Adrenal gland (tissue), 9 donors: ENCODE measurements at regions not wholly inside any gene's neighbourhood (a gene's known extent, or its start where the extent isn't known, plus 50 kb on each side); places are given as distances from the start of the nearest gene placed in this dataset.
"Not testable (repeated sequence)": the region's sequence is repeated elsewhere in the genome, so short reads cannot be mapped to it uniquely, and the experiment has no call there.

Experiments
- DNase-seq, 7 donors: peaks; one replicate each; pipeline ENCODE4 v3.0.0-alpha.2; 2019 to 2020
- H3K27ac ChIP-seq, 5 donors: fragments of 200-600 bp; sonication (generic) in 4 of 5; 1 replicate in 3 of 5; 2 replicates in 2 of 5; pipeline versions ENCODE4 v1.5.1 to v1.8.0; 2016 to 2020; ENCODE audit warnings: mild to moderate bottlenecking in 1 of 5
- H3K27me3 ChIP-seq: fragments of 200-600 bp; 2 replicates; pipeline ENCODE4 v1.8.0; 2021
- H3K36me3 ChIP-seq, 2 donors: fragments of 200-600 bp; replicated peaks in 1 of 2; 1 replicate in 1 of 2; 2 replicates in 1 of 2; pipeline versions ENCODE4 v1.5.1 to v1.8.0; 2018 to 2022
- H3K4me1 ChIP-seq, 2 donors: fragments of 200-600 bp; replicated peaks in 1 of 2; 1 replicate in 1 of 2; 2 replicates in 1 of 2; pipeline versions ENCODE4 v1.5.1 to v1.8.0; 2018 to 2021
- H3K4me3 ChIP-seq, 4 donors: fragments of 200-600 bp; sonication (generic) in 3 of 4; one replicate each; pipeline ENCODE4 v1.5.1; 2016 to 2018
- H3K9me3 ChIP-seq, 3 donors: fragments of 200-600 bp; sonication (generic) in 1 of 3; replicated peaks in 1 of 3; 1 replicate in 2 of 3; 2 replicates in 1 of 3; pipeline versions ENCODE4 v1.5.1 to v1.8.0; 2016 to 2021
- WGBS, 4 donors: extraction: QIAGEN DNeasy Blood & Tissue Kit in 2 of 4; methylation state at CpG; one replicate each; pipeline versions ENCODE4 v1.1.5 to v1.1.7; 2013 to 2017; 5-methylcytosine and 5-hydroxymethylcytosine counted together
- intact Hi-C, 2 donors: fragments of 100-400 bp; cut with DNase I; formaldehyde crosslinking; loops; one replicate each; pipeline versions ENCODE4 v1.14.1 to v1.15.0; 2022 to 2023
- microRNA-seq, 3 donors: library from miRNA; unstranded; fragments of <30 nt; microRNA quantifications; one replicate each; pipeline ENCODE4, GENCODE V29; 2017 to 2020
- small RNA-seq, 2 donors: library from RNA; depleted of rRNA; stranded (forward); fragments of <200 nt; gene quantifications; one replicate each; pipeline ENCODE3, GENCODE V24; 2016
- donor health status: healthy with polysubstance abuse.
- donor health status: Bipolar disorder and iron deficiency.
- donor health status: DM: yes; HTN: yes; CAD: no.
- donor health status: DM: no; HTN: no; CAD: no.
- donor health status: DM: no; HTN: no; CAD: no.

- H3K27me3 ChIP-seq, H3K4me1 ChIP-seq, H3K27ac ChIP-seq, H3K36me3 ChIP-seq, H3K9me3 ChIP-seq, DNase-seq, intact Hi-C loops, H3K4me3 ChIP-seq: not testable (repeated sequence)
- WGBS, 4 donors = 74 to 75% methylated on average over 7 of the region's 15 CpGs; no CpG with 5 or more reads in 2 of the 4 donors
Measured at GRCh38 chr16:21542491-21543124, 56.8 kb upstream of the METTL9 start.

GRCh38 chr16:21543151-21543836 is 56.1 kb upstream of the METTL9 start:
- H3K4me3 ChIP-seq, intact Hi-C loops, H3K36me3 ChIP-seq, H3K27ac ChIP-seq, H3K4me1 ChIP-seq, H3K27me3 ChIP-seq, H3K9me3 ChIP-seq: not testable (repeated sequence)
- WGBS, 4 donors = 68 to 80% (median 71%) methylated on average over 9 to 12 of the region's 12 CpGs
- DNase-seq = peak in 1 of 7 donors; percentile 19

GRCh38 chr16:21545664-21546326 is 53.6 kb upstream of the METTL9 start:
- H3K4me3 ChIP-seq, H3K27me3 ChIP-seq, H3K36me3 ChIP-seq, intact Hi-C loops, H3K9me3 ChIP-seq, DNase-seq, H3K27ac ChIP-seq, H3K4me1 ChIP-seq: not testable (repeated sequence)
- 64 to 70% (median 67%) methylated on average over 27 to 30 of the region's 30 CpGs for WGBS, 4 donors

GRCh38 chr16:21549396-21549795 is 50.0 kb upstream of the METTL9 start:
- H3K36me3 ChIP-seq, DNase-seq, intact Hi-C loops, H3K27me3 ChIP-seq, H3K27ac ChIP-seq, H3K4me1 ChIP-seq, H3K4me3 ChIP-seq, H3K9me3 ChIP-seq: not testable (repeated sequence)
- 89 to 91% (median 90%) methylated on average over 6 to 7 of the region's 7 CpGs for WGBS, 4 donors

Small RNA genes in the stretch of these regions (microRNA-seq; reads per million reads assigned to microRNA genes)
- 0 reads per million in 3 donors for gene MIR3680-1

Small RNA genes in the stretch of these regions (small RNA-seq; reads per million reads assigned to genes)
- gene MIR3680-1 = 0 reads per million in 2 donors
